Stimulated activated naive CD8-positive, alpha-beta T cell treated with anti-CD3 and anti-CD28 coated beads, Interleukin-15, amount 100 ng/mL, for 72 hours (primary cell): ENCODE measurements at regions not wholly inside any gene's neighbourhood (a gene's known extent, or its start where the extent isn't known, plus 50 kb on each side); places are given as distances from the start of the nearest gene placed in this dataset.
A peak's percentile ranks its signal among the peaks of the same experiment; 100 is the strongest.

Source experiments
- ATAC-seq: fragments of 150-1000 bp; cut with Tn5 transposase; 2 replicates; pipeline ENCODE4 v1.10.0; 2021; ENCODE audit warnings: mild to moderate bottlenecking, moderate library complexity
- DNase-seq, 2 donors: peaks; one replicate each; pipeline ENCODE4 v3.0.0; 2021 to 2022
- H3K27ac Mint-ChIP-seq, 2 donors: one replicate each; pipeline ENCODE4 v1.8.0; 2022; ENCODE audit warnings: mild to moderate bottlenecking in 2 of 2, mixed read lengths in 2 of 2, moderate library complexity in 2 of 2
- H3K27me3 Mint-ChIP-seq: one replicate; pipeline ENCODE4 v1.8.0; 2022; ENCODE audit warnings: mixed read lengths
- H3K4me1 Mint-ChIP-seq: one replicate; pipeline ENCODE4 v1.8.0; 2022; ENCODE audit warnings: mild to moderate bottlenecking, mixed read lengths
- H3K4me3 Mint-ChIP-seq, 2 donors: one replicate each; pipeline ENCODE4 v1.8.0; 2022; ENCODE audit warnings: mild to moderate bottlenecking in 2 of 2, mixed read lengths in 2 of 2, moderate library complexity in 1 of 2
- H3K9me3 Mint-ChIP-seq, 2 donors: one replicate each; pipeline ENCODE4 v1.8.0; 2022; ENCODE audit warnings: mixed read lengths in 2 of 2

DNA sequence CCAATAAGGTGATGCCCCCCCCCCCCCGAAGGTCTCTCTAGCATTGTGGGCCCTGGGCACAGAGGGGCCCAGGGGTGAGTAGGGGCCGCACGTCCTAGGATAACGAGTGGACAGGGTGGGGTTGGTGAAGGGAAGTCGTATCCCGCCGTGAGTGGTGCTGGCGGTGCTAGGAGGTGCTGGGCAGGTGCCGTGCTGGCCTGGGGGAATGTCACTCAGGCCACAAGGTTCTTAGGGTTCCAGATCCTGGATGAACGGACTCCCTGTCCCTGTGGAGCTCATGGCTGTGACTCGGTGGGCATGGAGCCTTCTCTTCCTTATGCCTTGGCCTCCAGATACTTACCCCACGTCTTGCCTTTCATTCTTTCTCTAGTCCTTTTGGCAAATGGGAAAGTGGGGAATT lies 157.4 kb upstream of the SOX1 start:
- ATAC-seq (no peak), DNase-seq (no peak)
- Mint-ChIP-seq H3K4me1 (no peaks in the 10 kb centered on the region), H3K27me3 (no peaks in the 10 kb centered on the region), H3K4me3 (no peak overlapping the region), H3K27ac (no peak overlapping the region), H3K9me3 (peaks cover 4 to 6% of the 10 kb centered on the region in 2 donors)

- ATAC-seq (no peak), DNase-seq (no peak)
- H3K27ac Mint-ChIP-seq, result peak overlapping the region in 1 of 2 donors; percentile 65
- H3K4me3 Mint-ChIP-seq, result no peak overlapping the region
- no peaks in the 10 kb centered on the region for H3K4me1 Mint-ChIP-seq
- H3K27me3 Mint-ChIP-seq, result no peaks in the 10 kb centered on the region
- H3K9me3 Mint-ChIP-seq, result peaks cover 4 to 6% of the 10 kb centered on the region in 2 donors
These were observed 156.8 kb upstream of the SOX1 start for GRCh38 chr13:111909971-111910671.

DNA sequence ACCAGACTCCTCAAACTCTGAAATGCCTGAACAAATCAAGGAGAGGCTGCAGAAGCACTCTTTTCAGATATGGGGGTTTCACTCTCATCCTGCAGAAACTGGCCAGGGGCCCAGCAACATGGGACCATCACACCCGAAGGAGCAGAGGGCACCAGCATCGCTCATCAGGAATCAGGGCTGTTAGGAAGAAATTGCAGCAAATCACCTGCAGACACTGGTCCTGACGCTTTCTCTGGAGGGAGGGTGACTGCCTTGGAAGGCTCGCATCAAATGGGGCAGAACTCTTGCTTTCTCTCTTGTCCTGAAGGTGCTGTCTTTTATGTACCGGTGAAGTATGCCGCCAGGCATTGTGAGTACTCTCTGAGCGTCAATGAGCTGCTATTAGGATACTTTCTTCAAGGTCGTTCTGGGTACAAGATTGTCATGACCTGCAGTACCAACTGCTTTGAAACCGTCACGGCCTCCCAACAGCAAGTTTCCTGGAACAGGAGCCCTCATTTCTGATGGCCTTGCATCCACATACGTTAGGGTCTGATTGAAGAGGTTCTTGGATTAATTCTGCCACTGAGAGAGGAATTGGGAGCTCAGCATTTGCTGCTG lies 155.7 kb upstream of the SOX1 start:
- ATAC-seq (no peak), DNase-seq (no peak)
- Mint-ChIP-seq H3K4me1 (no peaks in the 10 kb centered on the region), H3K4me3 (no peak overlapping the region), H3K27me3 (no peaks in the 10 kb centered on the region), H3K9me3 (no peaks in the 10 kb centered on the region), H3K27ac (no peak overlapping the region)

DNA sequence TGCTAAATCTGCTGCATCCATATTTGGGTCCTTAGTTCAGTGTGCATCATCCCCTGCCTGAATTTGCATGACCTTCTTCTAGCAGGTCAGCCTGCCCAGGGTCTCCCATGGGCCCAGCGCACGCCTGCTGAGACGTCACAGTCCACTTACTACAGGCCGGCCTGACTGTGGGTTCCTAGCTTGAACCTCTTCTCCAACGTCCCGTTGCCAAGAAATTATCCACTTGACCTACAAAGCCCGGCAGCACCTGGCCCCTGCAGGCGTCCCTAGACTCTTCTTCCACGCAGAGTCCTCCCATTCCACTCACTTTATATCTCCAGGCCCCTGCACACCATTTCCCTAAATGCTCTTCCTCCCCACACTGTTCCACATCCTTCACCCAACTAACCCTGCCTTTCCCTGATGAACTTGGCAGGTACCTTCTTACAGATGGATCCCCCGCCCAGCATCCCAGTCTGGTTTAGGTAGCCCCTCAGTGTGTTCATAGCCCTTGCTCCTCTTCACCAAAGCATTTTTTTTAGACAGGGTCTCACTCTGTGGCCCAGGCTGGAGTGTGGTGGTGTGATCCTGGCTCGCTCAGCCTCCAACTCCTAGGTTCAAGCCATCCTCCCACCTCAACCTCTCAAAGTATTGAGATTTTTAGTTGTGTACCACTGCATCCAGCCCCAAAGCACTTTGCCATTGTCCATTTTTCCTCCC lies 155.0 kb upstream of the SOX1 start:
- ATAC-seq, result no peak
- Mint-ChIP-seq H3K9me3 (no peaks in the 10 kb centered on the region), H3K27ac (no peak overlapping the region), H3K4me3 (no peak overlapping the region), H3K27me3 (no peaks in the 10 kb centered on the region), H3K4me1 (no peaks in the 10 kb centered on the region)
- no peak for DNase-seq

DNA sequence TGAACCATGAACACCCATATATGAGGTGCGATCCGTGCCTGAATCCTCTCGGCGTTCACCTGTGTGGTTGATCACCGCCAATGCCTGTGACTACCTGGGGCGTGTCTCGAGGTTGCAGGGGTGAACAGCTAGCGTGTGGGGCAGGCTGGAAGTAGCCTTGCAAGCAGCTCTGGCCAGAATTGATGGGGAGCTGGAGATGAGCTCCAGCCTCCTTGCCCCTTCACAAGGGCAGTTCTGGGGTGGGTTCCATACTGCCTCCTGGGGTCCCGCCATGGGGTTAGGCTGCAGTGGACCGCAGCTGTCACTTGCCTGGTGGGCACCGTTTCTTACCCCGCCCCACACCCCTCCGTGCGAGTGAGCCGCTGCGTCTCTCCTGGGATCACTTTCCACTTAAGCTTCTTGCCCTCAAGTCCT lies 154.5 kb upstream of the SOX1 start:
- Mint-ChIP-seq H3K9me3 (no peaks in the 10 kb centered on the region), H3K27me3 (no peaks in the 10 kb centered on the region), H3K4me1 (no peaks in the 10 kb centered on the region), H3K4me3 (no peak overlapping the region), H3K27ac (no peak overlapping the region)
- no peak for DNase-seq
- ATAC-seq, result no peak

DNA sequence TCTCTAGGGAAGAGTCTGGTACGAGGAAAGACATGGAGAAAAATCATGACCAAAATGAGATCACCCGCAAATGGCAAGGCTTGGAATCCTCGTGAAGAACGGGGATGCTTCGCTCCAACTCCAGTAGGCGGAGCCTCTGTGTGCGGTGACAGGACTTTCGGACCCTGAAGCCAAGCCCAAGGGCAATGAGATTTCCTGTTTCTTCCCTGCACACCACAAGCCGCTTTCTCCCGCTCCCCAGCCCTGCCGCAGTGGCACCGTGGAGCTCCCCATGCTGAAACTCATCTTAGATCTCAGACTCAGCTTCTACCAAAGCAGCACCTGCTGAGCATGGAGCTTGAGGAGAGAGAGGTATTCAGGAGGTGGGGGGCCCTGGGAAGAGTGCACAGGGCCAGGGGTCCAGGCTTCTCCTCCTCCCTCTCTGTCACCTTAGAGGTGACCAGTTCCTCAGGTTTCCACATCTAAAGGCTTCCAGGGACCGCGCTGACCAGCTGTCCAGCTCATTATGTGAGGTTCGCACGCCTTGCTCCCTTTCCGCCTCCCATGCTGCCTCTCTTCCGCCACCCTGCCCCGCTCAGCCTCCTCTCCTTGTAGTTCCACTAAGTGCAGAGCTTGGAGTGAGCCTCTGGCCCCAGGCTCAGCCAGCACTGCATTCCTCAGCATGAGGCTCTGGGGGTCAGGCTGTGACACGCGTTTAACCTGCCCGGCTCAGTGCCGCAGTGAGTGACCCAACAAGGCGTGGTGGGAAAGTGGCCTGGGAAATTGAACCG lies 153.8 kb upstream of the SOX1 start:
- Mint-ChIP-seq H3K27me3 (no peaks in the 10 kb centered on the region), H3K4me1 (no peaks in the 10 kb centered on the region), H3K9me3 (no peaks in the 10 kb centered on the region), H3K4me3 (no peak overlapping the region), H3K27ac (no peak overlapping the region)
- no peak for ATAC-seq
- DNase-seq, result no peak

GRCh38 chr13:111913761-111914140 lies 153.2 kb upstream of the SOX1 start:
- no peaks in the 10 kb centered on the region for H3K4me1 Mint-ChIP-seq
- H3K4me3 Mint-ChIP-seq, result no peak overlapping the region
- no peaks in the 10 kb centered on the region for H3K27me3 Mint-ChIP-seq
- no peak for DNase-seq
- no peak overlapping the region for H3K27ac Mint-ChIP-seq
- H3K9me3 Mint-ChIP-seq, result no peaks in the 10 kb centered on the region
- ATAC-seq, result no peak

DNA sequence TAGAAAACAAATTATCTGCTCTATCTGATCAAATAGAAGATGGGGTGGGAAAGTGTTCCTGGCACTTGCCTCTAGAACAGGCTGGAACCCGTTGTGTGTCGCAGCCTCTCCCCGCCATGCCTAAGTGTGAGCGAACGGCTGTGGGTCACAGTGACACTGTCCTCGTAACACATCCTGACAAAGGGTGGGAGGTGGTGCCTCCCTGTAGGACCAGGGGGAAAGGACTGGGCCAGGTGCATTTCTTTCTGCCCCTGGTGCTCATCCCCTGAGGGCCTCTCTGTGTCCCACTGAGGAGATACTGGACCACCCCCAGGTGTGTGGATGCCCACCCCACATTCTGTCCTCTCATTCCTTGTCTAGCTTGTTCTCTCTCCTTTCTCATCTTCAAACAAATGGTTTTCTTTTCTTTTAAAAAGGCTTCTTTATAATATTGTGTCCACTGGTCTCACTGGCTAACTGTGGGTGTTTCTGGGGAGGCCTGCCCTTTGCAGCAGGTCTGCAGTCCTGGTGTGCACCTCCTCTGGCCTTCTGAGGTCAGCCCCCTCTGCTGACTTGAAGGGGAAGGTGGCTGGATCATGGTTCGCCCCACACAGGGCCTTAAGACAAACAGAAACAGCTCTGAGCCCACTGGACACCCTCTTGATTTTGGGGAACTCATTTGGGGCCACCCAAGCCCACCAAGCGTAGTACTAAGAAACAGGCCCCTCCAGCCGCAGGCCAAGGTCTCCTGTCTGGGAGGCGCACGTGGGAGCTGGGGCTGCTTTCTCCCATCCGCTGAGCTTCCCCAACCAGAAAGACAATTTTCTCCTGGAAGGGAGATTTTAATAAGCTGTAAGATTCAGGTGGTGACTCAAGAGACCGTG lies 152.5 kb upstream of the SOX1 start:
- DNase-seq, result no peak
- Mint-ChIP-seq H3K27me3 (peaks cover under 1% of the 10 kb centered on the region), H3K4me1 (no peaks in the 10 kb centered on the region)

DNA sequence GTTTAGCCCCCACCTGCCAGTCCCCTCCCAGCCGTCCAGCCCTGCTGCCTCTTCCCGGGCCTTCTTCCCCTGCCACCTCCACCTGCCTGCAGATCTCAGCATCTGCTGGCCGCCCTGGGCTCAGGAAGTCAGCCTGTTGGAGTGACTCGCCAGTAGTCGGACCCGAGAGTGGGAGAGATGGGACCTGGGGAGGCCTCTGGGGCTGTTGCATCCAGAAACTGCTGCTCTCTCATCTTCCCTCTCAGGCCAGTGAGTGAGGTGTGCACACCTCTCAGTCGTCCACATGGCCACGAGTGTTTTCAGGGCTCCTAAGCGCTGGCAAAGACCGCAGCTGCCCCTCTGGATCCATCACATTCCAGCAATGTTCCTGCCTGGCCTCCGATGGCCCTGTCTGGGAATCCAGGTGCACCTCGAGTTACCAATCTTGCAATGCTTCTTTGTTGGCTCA lies 151.8 kb upstream of the SOX1 start:
- no peaks in the 10 kb centered on the region for H3K4me1 Mint-ChIP-seq
- DNase-seq (no peak), ATAC-seq (no peak)
- no peaks in the 10 kb centered on the region for H3K9me3 Mint-ChIP-seq
- peaks cover 6% of the 10 kb centered on the region for H3K27me3 Mint-ChIP-seq
- no peak overlapping the region for H3K4me3 Mint-ChIP-seq
- H3K27ac Mint-ChIP-seq, result no peak overlapping the region

More for the DNA sequence above, 152.5 kb upstream of the SOX1 start:
- no peak for ATAC-seq
- peak overlapping the region in 1 of 2 donors; percentile 84 for H3K27ac Mint-ChIP-seq
- H3K4me3 Mint-ChIP-seq, result no peak overlapping the region
- no peaks in the 10 kb centered on the region for H3K9me3 Mint-ChIP-seq

DNA sequence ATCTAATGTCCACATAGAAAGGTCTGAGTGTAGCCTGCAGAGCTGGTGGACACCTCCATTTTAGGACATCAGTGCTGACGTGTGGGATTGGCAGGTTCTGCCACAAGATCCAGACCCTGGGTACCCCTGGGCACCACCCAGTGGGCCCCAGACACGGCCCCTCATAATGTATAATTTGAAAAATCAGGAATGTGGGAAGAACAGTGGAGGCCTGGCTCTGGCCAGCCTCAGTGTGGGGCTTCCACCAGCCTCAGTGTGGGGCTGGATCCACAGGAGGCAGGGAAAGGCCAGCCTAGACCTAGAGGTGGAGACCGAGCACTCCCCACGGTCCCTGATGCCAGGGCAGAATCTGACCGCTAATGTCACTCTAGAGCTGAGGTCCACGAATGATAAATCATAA lies 150.7 kb upstream of the SOX1 start:
- H3K4me3 Mint-ChIP-seq, result no peak overlapping the region
- H3K4me1 Mint-ChIP-seq, result no peaks in the 10 kb centered on the region
- H3K9me3 Mint-ChIP-seq, result no peaks in the 10 kb centered on the region
- ATAC-seq (no peak), DNase-seq (no peak)
- H3K27me3 Mint-ChIP-seq, result peaks cover 15% of the 10 kb centered on the region
- no peak overlapping the region for H3K27ac Mint-ChIP-seq

- Mint-ChIP-seq H3K4me3 (no peak overlapping the region), H3K27ac (no peak overlapping the region)
These were observed 149.9 kb upstream of the SOX1 start for GRCh38 chr13:111917086-111917485.

GRCh38 chr13:111917901-111918300 lies 149.0 kb upstream of the SOX1 start:
- Mint-ChIP-seq H3K9me3 (no peaks in the 10 kb centered on the region), H3K27ac (no peak overlapping the region), H3K4me1 (no peaks in the 10 kb centered on the region)

More at GRCh38 chr13:111917086-111917485, 149.9 kb upstream of the SOX1 start:
- DNase-seq, result no peak
- no peak for ATAC-seq
- H3K4me1 Mint-ChIP-seq, result no peaks in the 10 kb centered on the region
- peaks cover 17% of the 10 kb centered on the region for H3K27me3 Mint-ChIP-seq
- H3K9me3 Mint-ChIP-seq, result no peaks in the 10 kb centered on the region

DNA sequence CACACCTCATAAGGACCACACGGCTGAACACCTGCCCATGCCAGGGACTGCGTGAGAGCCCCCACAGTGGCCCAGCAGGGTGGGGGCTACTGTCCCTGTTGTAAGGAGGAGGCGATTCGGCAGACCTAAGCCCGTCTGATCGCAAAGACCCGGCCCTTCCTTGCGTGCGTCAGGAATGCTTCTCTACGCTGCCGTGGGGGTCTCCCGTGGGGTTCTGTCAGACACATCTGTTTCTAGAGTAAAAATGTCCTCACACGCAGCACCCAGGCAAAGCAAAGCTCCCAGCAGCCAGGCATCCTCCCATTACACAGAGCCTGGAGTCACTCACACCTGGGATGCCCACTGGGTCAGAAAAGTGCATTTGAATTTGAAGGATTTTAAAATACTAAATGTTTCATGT lies 147.7 kb upstream of the SOX1 start:
- H3K4me3 Mint-ChIP-seq, result no peak overlapping the region
- ATAC-seq, result no peak
- no peaks in the 10 kb centered on the region for H3K9me3 Mint-ChIP-seq
- DNase-seq, result no peak
- peaks cover 25% of the 10 kb centered on the region for H3K27me3 Mint-ChIP-seq
- no peaks in the 10 kb centered on the region for H3K4me1 Mint-ChIP-seq
- no peak overlapping the region for H3K27ac Mint-ChIP-seq

More at GRCh38 chr13:111917901-111918300, 149.0 kb upstream of the SOX1 start:
- ATAC-seq, result no peak
- no peak for DNase-seq
- H3K27me3 Mint-ChIP-seq, result peaks cover 25% of the 10 kb centered on the region
- H3K4me3 Mint-ChIP-seq, result no peak overlapping the region

DNA sequence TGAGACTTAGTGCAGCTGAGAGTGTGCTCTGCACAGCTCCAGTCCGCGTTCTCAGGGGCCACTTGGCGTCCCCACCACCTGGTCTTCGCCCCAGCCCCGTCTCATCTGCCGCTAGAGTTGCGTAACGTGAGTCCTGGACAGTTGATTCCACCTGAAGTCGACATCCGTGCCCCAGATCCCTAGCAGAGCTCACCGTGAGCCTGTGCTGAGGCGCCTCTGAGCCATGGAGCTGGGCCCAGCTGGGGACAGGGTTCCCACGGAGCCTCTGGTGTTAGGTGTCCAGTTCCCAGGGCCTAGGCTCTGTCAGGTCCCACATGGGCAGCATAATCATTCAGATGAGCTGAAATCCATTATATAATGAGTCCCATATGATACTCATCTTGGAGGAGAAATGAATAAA lies 147.1 kb upstream of the SOX1 start:
- ATAC-seq, result no peak
- no peak for DNase-seq
- Mint-ChIP-seq H3K4me3 (no peak overlapping the region), H3K27ac (no peak overlapping the region), H3K27me3 (peaks cover 25% of the 10 kb centered on the region), H3K9me3 (no peaks in the 10 kb centered on the region), H3K4me1 (no peaks in the 10 kb centered on the region)
